ENCODE measurements at regions not wholly inside any gene's neighbourhood (a gene's known extent, or its start where the extent isn't known, plus 50 kb on each side); places are given as distances from the start of the nearest gene placed in this dataset.

GRCh38 chr7:68400783-68401182 lies 1197.5 kb upstream of the AUTS2 start:
- peaks cover 6% of the 10 kb centered on the region for H3K9me3 ChIP-seq (ENCODE audit: control insufficient read depth, low read length)

GRCh38 chr7:68401313-68401712 lies 1197.0 kb upstream of the AUTS2 start:
- Histone ChIP-seq H4K91ac (ENCODE audit: low read length) (no peak overlapping the region), H3K18ac (ENCODE audit: low read depth in 1 of 2, low read length in 2 of 2) (no peak overlapping the region), H3K36me3 (ENCODE audit: control insufficient read depth in 1 of 2, insufficient read depth in 2 of 2, low read depth in 1 of 2, low read length in 2 of 2) (no peaks in the 10 kb centered on the region), H3K27ac (ENCODE audit: low read length, poor library complexity, severe bottlenecking) (no peak overlapping the region), H2AK5ac (ENCODE audit: low read length, severe bottlenecking) (no peak overlapping the region), H3K79me1 (replicated peaks; ENCODE audit: low read length, poor library complexity, severe bottlenecking) (no peaks in the 10 kb centered on the region), H2AFZ (ENCODE audit: low read depth, low read length) (no peak overlapping the region), H3K4me2 (ENCODE audit: low read length, poor library complexity, severe bottlenecking) (no peak overlapping the region), H3K4ac (ENCODE audit: low read depth in 1 of 2, low read length in 2 of 2) (no peak overlapping the region), H2BK120ac (ENCODE audit: low read depth, low read length) (no peak overlapping the region), H3K23ac (ENCODE audit: low read length in 2 of 2) (no peak overlapping the region), H2BK5ac (ENCODE audit: low read depth, low read length, poor library complexity, severe bottlenecking) (no peak overlapping the region), H3K4me1 (ENCODE audit: control insufficient read depth, insufficient read depth, low read depth, low read length) (no peaks in the 10 kb centered on the region), H3K4me3 (ENCODE audit: insufficient read depth in 1 of 2, low read depth in 1 of 2, low read length in 2 of 2) (no peak overlapping the region), H2BK15ac (ENCODE audit: low read depth, poor library complexity, severe bottlenecking) (no peak overlapping the region), H3K9me3 (ENCODE audit: control insufficient read depth, low read length) (peaks cover 6% of the 10 kb centered on the region), H3K27me3 (ENCODE audit: control insufficient read depth in 1 of 2, insufficient read depth in 1 of 2, low read length in 2 of 2) (no peaks in the 10 kb centered on the region), H2BK12ac (ENCODE audit: low read length in 2 of 2) (no peak overlapping the region), H3K14ac (ENCODE audit: low read length in 2 of 2) (no peak overlapping the region), H3K9ac (ENCODE audit: low read length) (no peak overlapping the region), H4K8ac (ENCODE audit: low read length) (no peak overlapping the region)
- WGBS: 40% methylated on average over 1 of the region's 2 CpGs
- DNase-seq: no peak

More at GRCh38 chr7:68400783-68401182, 1197.5 kb upstream of the AUTS2 start:
- H2BK5ac ChIP-seq (ENCODE audit: low read depth, low read length, poor library complexity, severe bottlenecking): no peak overlapping the region
- no peak overlapping the region for H3K14ac ChIP-seq (ENCODE audit: low read length in 2 of 2)
- no peak overlapping the region for H4K8ac ChIP-seq (ENCODE audit: low read length)
- H4K91ac ChIP-seq (ENCODE audit: low read length): no peak overlapping the region
- no peak overlapping the region for H3K9ac ChIP-seq (ENCODE audit: low read length)
- no peak overlapping the region for H3K27ac ChIP-seq (ENCODE audit: low read length, poor library complexity, severe bottlenecking)
- no peaks in the 10 kb centered on the region for H3K79me1 ChIP-seq (replicated peaks; ENCODE audit: low read length, poor library complexity, severe bottlenecking)
- 67% methylated on average over 3 of the region's 3 CpGs for WGBS
- no peaks in the 10 kb centered on the region for H3K4me1 ChIP-seq (ENCODE audit: control insufficient read depth, insufficient read depth, low read depth, low read length)
- DNase-seq: no peak
- H3K18ac ChIP-seq (ENCODE audit: low read depth in 1 of 2, low read length in 2 of 2): no peak overlapping the region
- no peaks in the 10 kb centered on the region for H3K27me3 ChIP-seq (ENCODE audit: control insufficient read depth in 1 of 2, insufficient read depth in 1 of 2, low read length in 2 of 2)
- no peak overlapping the region for H2BK12ac ChIP-seq (ENCODE audit: low read length in 2 of 2)
- H3K4me2 ChIP-seq (ENCODE audit: low read length, poor library complexity, severe bottlenecking): no peak overlapping the region
- no peak overlapping the region for H2AFZ ChIP-seq (ENCODE audit: low read depth, low read length)
- H2BK15ac ChIP-seq (ENCODE audit: low read depth, poor library complexity, severe bottlenecking): no peak overlapping the region
- H3K23ac ChIP-seq (ENCODE audit: low read length in 2 of 2): no peak overlapping the region
- H3K36me3 ChIP-seq (ENCODE audit: control insufficient read depth in 1 of 2, insufficient read depth in 2 of 2, low read depth in 1 of 2, low read length in 2 of 2): no peaks in the 10 kb centered on the region
- H3K4ac ChIP-seq (ENCODE audit: low read depth in 1 of 2, low read length in 2 of 2): no peak overlapping the region
- H2BK120ac ChIP-seq (ENCODE audit: low read depth, low read length): no peak overlapping the region
- H2AK5ac ChIP-seq (ENCODE audit: low read length, severe bottlenecking): no peak overlapping the region
- no peak overlapping the region for H3K4me3 ChIP-seq (ENCODE audit: insufficient read depth in 1 of 2, low read depth in 1 of 2, low read length in 2 of 2)

- Histone ChIP-seq H4K8ac (ENCODE audit: low read length) (no peak overlapping the region), H3K4me3 (ENCODE audit: insufficient read depth in 1 of 2, low read depth in 1 of 2, low read length in 2 of 2) (no peak overlapping the region), H2AK5ac (ENCODE audit: low read length, severe bottlenecking) (no peak overlapping the region), H3K27me3 (ENCODE audit: control insufficient read depth in 1 of 2, insufficient read depth in 1 of 2, low read length in 2 of 2) (no peaks in the 10 kb centered on the region), H3K27ac (ENCODE audit: low read length, poor library complexity, severe bottlenecking) (no peak overlapping the region), H3K14ac (ENCODE audit: low read length in 2 of 2) (no peak overlapping the region), H4K91ac (ENCODE audit: low read length) (no peak overlapping the region), H2AFZ (ENCODE audit: low read depth, low read length) (no peak overlapping the region), H2BK5ac (ENCODE audit: low read depth, low read length, poor library complexity, severe bottlenecking) (no peak overlapping the region), H3K23ac (ENCODE audit: low read length in 2 of 2) (no peak overlapping the region), H2BK12ac (ENCODE audit: low read length in 2 of 2) (no peak overlapping the region), H3K79me1 (replicated peaks; ENCODE audit: low read length, poor library complexity, severe bottlenecking) (no peaks in the 10 kb centered on the region), H2BK15ac (ENCODE audit: low read depth, poor library complexity, severe bottlenecking) (no peak overlapping the region), H3K18ac (ENCODE audit: low read depth in 1 of 2, low read length in 2 of 2) (no peak overlapping the region), H3K36me3 (ENCODE audit: control insufficient read depth in 1 of 2, insufficient read depth in 2 of 2, low read depth in 1 of 2, low read length in 2 of 2) (no peaks in the 10 kb centered on the region), H2BK120ac (ENCODE audit: low read depth, low read length) (no peak overlapping the region), H3K4me1 (ENCODE audit: control insufficient read depth, insufficient read depth, low read depth, low read length) (no peaks in the 10 kb centered on the region), H3K4me2 (ENCODE audit: low read length, poor library complexity, severe bottlenecking) (no peak overlapping the region), H3K4ac (ENCODE audit: low read depth in 1 of 2, low read length in 2 of 2) (no peak overlapping the region), H3K9ac (ENCODE audit: low read length) (no peak overlapping the region), H3K9me3 (ENCODE audit: control insufficient read depth, low read length) (peaks cover 6% of the 10 kb centered on the region)
- 78% methylated on average over 4 of the region's 4 CpGs for WGBS
- no peak for DNase-seq
Measured at GRCh38 chr7:68406480-68406879, 1191.8 kb upstream of the AUTS2 start.

- Histone ChIP-seq H3K9me3 (ENCODE audit: control insufficient read depth, low read length) (no peaks in the 10 kb centered on the region), H2AK5ac (ENCODE audit: low read length, severe bottlenecking) (no peak overlapping the region), H3K23ac (ENCODE audit: low read length in 2 of 2) (no peak overlapping the region), H3K9ac (ENCODE audit: low read length) (no peak overlapping the region), H2BK12ac (ENCODE audit: low read length in 2 of 2) (no peak overlapping the region), H3K4ac (ENCODE audit: low read depth in 1 of 2, low read length in 2 of 2) (no peak overlapping the region), H3K36me3 (ENCODE audit: control insufficient read depth in 1 of 2, insufficient read depth in 2 of 2, low read depth in 1 of 2, low read length in 2 of 2) (no peaks in the 10 kb centered on the region), H3K4me3 (ENCODE audit: insufficient read depth in 1 of 2, low read depth in 1 of 2, low read length in 2 of 2) (no peak overlapping the region), H4K8ac (ENCODE audit: low read length) (no peak overlapping the region), H3K27ac (ENCODE audit: low read length, poor library complexity, severe bottlenecking) (no peak overlapping the region), H3K27me3 (ENCODE audit: control insufficient read depth in 1 of 2, insufficient read depth in 1 of 2, low read length in 2 of 2) (no peaks in the 10 kb centered on the region), H2BK15ac (ENCODE audit: low read depth, poor library complexity, severe bottlenecking) (no peak overlapping the region), H3K18ac (ENCODE audit: low read depth in 1 of 2, low read length in 2 of 2) (no peak overlapping the region), H2BK120ac (ENCODE audit: low read depth, low read length) (no peak overlapping the region), H3K14ac (ENCODE audit: low read length in 2 of 2) (no peak overlapping the region), H2AFZ (ENCODE audit: low read depth, low read length) (no peak overlapping the region), H2BK5ac (ENCODE audit: low read depth, low read length, poor library complexity, severe bottlenecking) (no peak overlapping the region), H3K4me1 (ENCODE audit: control insufficient read depth, insufficient read depth, low read depth, low read length) (no peaks in the 10 kb centered on the region), H3K4me2 (ENCODE audit: low read length, poor library complexity, severe bottlenecking) (no peak overlapping the region), H3K79me1 (replicated peaks; ENCODE audit: low read length, poor library complexity, severe bottlenecking) (no peaks in the 10 kb centered on the region), H4K91ac (ENCODE audit: low read length) (no peak overlapping the region)
- DNase-seq: no peak
Measured at GRCh38 chr7:68407460-68407859, 1190.8 kb upstream of the AUTS2 start.
